GM12878 (cell line): ENCODE measurements at regions not wholly inside any gene's neighbourhood (a gene's known extent, or its start where the extent isn't known, plus 50 kb on each side); places are given as distances from the start of the nearest gene placed in this dataset.

Experiments
- ATAC-seq: fragments of 200-7000 bp; cut with Tn5 transposase; 3 replicates; pipeline ENCODE4 v1.9.1; 2020; ENCODE audit warnings: mild to moderate bottlenecking, moderate library complexity
- BruUV-seq: library from RNA; stranded (reverse); fragments of 400-500 nt; replicated peaks from 2 replicates; lab custom pipeline; 2021; lab: Mats Ljungman, UMichigan
- CTCF ChIA-PET: fragments of 300-600 bp; sonication (Branson Sonifier 250); formaldehyde crosslinking; extraction: SDS; loops from one replicate; lab custom pipeline; 2021; ENCODE audit warnings: inconsistent platforms; lab: Yijun Ruan, JAX
- POLR2A ChIA-PET: fragments of 350-600 bp; formaldehyde crosslinking; extraction: SDS; loops from one replicate; lab custom pipeline; 2021; ENCODE audit warnings: inconsistent platforms; lab: Charles Lee
- RAD21 ChIA-PET: fragments of 300-600 bp; sonication (Branson Sonifier 250); formaldehyde crosslinking; loops from one replicate; lab custom pipeline; 2023; ENCODE audit warnings: antibody characterized with exemption; ENCODE audit not compliant: unreplicated experiment; lab: Charles Lee
- SMC1A ChIA-PET: fragments of 300-600 bp; sonication (Branson Sonifier 250); formaldehyde crosslinking; loops from one replicate; lab custom pipeline; 2023; ENCODE audit not compliant: unreplicated experiment, uncharacterized antibody; lab: Charles Lee
- DNase-seq: peaks from one replicate; pipeline ENCODE4 v3.0.0-alpha.2; 2011; ENCODE audit warnings: low read depth, low spot score
- FAIRE-seq: peaks from 3 replicates; lab custom pipeline; 2011; peaks lifted over from hg19 to GRCh38; lab: Jason Lieb, UNC
- H2AFZ ChIP-seq: 2 replicates; pipeline ENCODE4 v1.6.0; 2011; ENCODE audit warnings: low read depth, low read length, control low read depth; ENCODE audit not compliant: control insufficient read depth
- H3K27ac ChIP-seq: 2 replicates; pipeline ENCODE4 v1.5.1; 2011; ENCODE audit warnings: control low read depth; ENCODE audit not compliant: control insufficient read depth, insufficient read depth
- H3K27me3 ChIP-seq, 2 experiments: replicated peaks in 1 of 2; 2 replicates each; pipeline versions ENCODE4 v1.6.0 to v1.6.1; 2011; ENCODE audit warnings: low read length in 1 of 2; ENCODE audit not compliant: control insufficient read depth in 2 of 2, insufficient read depth in 2 of 2
- H3K36me3 ChIP-seq, 2 experiments: 2 replicates each; pipeline ENCODE4 v1.5.1; 2011; ENCODE audit warnings: low read length in 1 of 2; ENCODE audit not compliant: control insufficient read depth in 2 of 2, insufficient read depth in 2 of 2
- H3K4me1 ChIP-seq: 2 replicates; pipeline ENCODE4 v1.6.1; 2011; ENCODE audit warnings: mild to moderate bottlenecking, low read length, moderate library complexity, mixed read lengths; ENCODE audit not compliant: control insufficient read depth, insufficient read depth
- H3K4me2 ChIP-seq: 2 replicates; pipeline ENCODE4 v1.6.0; 2011; ENCODE audit warnings: control low read depth; ENCODE audit not compliant: control insufficient read depth, insufficient read depth
- H3K4me3 ChIP-seq: fragments of 200-600 bp; sonication (generic); 2 replicates; pipeline ENCODE4 v1.5.1; 2016
- H3K79me2 ChIP-seq: 2 replicates; pipeline ENCODE4 v1.6.0; 2011; ENCODE audit warnings: low read length; ENCODE audit not compliant: control insufficient read depth, insufficient read depth
- H3K9ac ChIP-seq: 2 replicates; pipeline ENCODE4 v1.8.0; 2011; ENCODE audit warnings: low read length, control low read depth, mixed read lengths; ENCODE audit not compliant: control insufficient read depth, insufficient read depth
- H3K9me3 ChIP-seq: replicated peaks from 3 replicates; pipeline ENCODE4 v1.5.1; 2011; ENCODE audit warnings: mild to moderate bottlenecking, low read length; ENCODE audit not compliant: control insufficient read depth, insufficient read depth
- H4K20me1 ChIP-seq: 2 replicates; pipeline ENCODE4 v1.6.0; 2011; ENCODE audit not compliant: control insufficient read depth, insufficient read depth
- FOS ChIP-seq: IDR thresholded peaks from 3 replicates; pipeline ENCODE4 v1.6.1; 2011; ENCODE audit warnings: borderline replicate concordance; ENCODE audit not compliant: insufficient read length; ENCODE audit errors: extremely low read depth
- MYB ChIP-seq: fragments of 150-350 bp; IDR thresholded peaks from 2 replicates; pipeline ENCODE4 v1.6.1; 2014; ENCODE audit warnings: mild to moderate bottlenecking, low read depth, low read length, borderline replicate concordance
- RCOR1 ChIP-seq: conservative IDR thresholded peaks from 2 replicates; pipeline ENCODE4 v1.6.1; 2012; ENCODE audit warnings: low read depth, low read length, improper control_type of control experiment
- SUPT20H ChIP-seq: IDR thresholded peaks from 2 replicates; pipeline ENCODE4 v1.6.1; 2011; ENCODE audit warnings: low read depth, mild to moderate bottlenecking, low read length, moderate library complexity, borderline replicate concordance; ENCODE audit not compliant: control insufficient read depth
- WGBS: methylation state at CpG from one replicate; pipeline ENCODE4 v1.1.6; 2016; ENCODE audit warnings: low lambda C conversion rate; ENCODE audit not compliant: insufficient replicate concordance, insufficient coverage; ENCODE audit errors: missing lambda C conversion rate; 5-methylcytosine and 5-hydroxymethylcytosine counted together
- in situ Hi-C: fragments of 300-500 bp; cut with MboI; formaldehyde crosslinking; loops from 9 replicates; pipeline ENCODE4 v1.14.3; 2018; ENCODE audit warnings: mixed read lengths
- intact Hi-C: fragments of 100-400 bp; cut with micrococcal nuclease; formaldehyde crosslinking; loops from one replicate; pipeline ENCODE4 v1.14.2; 2022; ENCODE audit not compliant: unreplicated experiment
- TF ChIP-seq, protein P1 (sequence below): IDR thresholded peaks from 2 replicates; pipeline ENCODE4 v1.6.1; 2011; ENCODE audit warnings: borderline replicate concordance, low read depth, mild to moderate bottlenecking, moderate library complexity, mixed read lengths, low read length; ENCODE audit not compliant: insufficient read depth; ENCODE audit errors: extremely low read length
- TF ChIP-seq, protein P2 (sequence below): IDR thresholded peaks from 2 replicates; pipeline ENCODE4 v1.6.1; 2012; ENCODE audit warnings: low read depth, low read length, improper control_type of control experiment

DNA sequence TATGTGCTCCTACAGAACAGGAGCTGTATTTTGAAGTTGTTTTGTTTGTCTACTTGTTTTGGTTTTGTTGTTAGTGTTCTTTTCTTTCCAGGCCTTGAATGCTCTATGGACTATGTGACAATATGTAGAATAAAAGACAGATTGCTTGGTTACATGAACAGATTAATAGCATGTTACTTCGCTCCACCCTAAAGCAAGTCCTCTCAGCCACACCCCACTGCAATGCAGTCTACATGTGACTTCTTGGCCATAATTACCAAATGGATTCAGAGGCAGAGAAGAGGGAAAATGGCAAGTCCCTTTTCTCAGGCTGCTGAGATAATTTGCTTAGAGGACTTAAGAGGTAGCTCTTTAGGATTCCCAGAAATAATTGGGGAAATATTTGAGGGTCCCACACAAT is 123.2 kb upstream of the CYP1B1 start:
- H4K20me1 ChIP-seq: no peaks in the 10 kb centered on the region
- no peak overlapping the region for H3K9ac ChIP-seq
- H3K9me3 ChIP-seq: no peaks in the 10 kb centered on the region; the same call in 2 of the 3 replicates
- no peaks in the 10 kb centered on the region for H3K36me3 ChIP-seq
- ChIA-PET POLR2A (no interaction called here), SMC1A (no interaction called here), RAD21 (no interaction called here), CTCF (no interaction called here)
- no peak for ATAC-seq
- no peaks in the 10 kb centered on the region for H3K79me2 ChIP-seq
- BruUV-seq: no TSS peak
- 0% methylated on average over 1 of the region's 1 CpG for WGBS
- H3K27me3 ChIP-seq: no peaks in the 10 kb centered on the region
- FAIRE-seq: no peak
- H3K27ac ChIP-seq: no peak overlapping the region
- DNase-seq: no peak
- H3K4me2 ChIP-seq: no peak overlapping the region
- H3K4me3 ChIP-seq: no peak overlapping the region
- no peaks in the 10 kb centered on the region for H3K4me1 ChIP-seq
- TF ChIP-seq FOS (no peak), SUPT20H (no peak), RCOR1 (no peak), MYB (no peak)
- TF ChIP-seq, protein P1, sequence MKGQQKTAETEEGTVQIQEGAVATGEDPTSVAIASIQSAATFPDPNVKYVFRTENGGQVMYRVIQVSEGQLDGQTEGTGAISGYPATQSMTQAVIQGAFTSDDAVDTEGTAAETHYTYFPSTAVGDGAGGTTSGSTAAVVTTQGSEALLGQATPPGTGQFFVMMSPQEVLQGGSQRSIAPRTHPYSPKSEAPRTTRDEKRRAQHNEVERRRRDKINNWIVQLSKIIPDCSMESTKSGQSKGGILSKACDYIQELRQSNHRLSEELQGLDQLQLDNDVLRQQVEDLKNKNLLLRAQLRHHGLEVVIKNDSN: no peak
- TF ChIP-seq, protein P2, sequence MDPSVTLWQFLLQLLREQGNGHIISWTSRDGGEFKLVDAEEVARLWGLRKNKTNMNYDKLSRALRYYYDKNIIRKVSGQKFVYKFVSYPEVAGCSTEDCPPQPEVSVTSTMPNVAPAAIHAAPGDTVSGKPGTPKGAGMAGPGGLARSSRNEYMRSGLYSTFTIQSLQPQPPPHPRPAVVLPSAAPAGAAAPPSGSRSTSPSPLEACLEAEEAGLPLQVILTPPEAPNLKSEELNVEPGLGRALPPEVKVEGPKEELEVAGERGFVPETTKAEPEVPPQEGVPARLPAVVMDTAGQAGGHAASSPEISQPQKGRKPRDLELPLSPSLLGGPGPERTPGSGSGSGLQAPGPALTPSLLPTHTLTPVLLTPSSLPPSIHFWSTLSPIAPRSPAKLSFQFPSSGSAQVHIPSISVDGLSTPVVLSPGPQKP: no peak
- in situ Hi-C loops (no loop called here), intact Hi-C loops (no loop called here)
- no peak overlapping the region for H2AFZ ChIP-seq
